ENCODE measurements at regions not wholly inside any gene's neighbourhood (a gene's known extent, or its start where the extent isn't known, plus 50 kb on each side); places are given as distances from the start of the nearest gene placed in this dataset.
"Not testable (repeated sequence)": the region's sequence is repeated elsewhere in the genome, so short reads cannot be mapped to it uniquely, and the experiment has no call there.

GRCh38 chr1:221997012-221997411 lies 255.1 kb upstream of the DUSP10 start:
- not testable (repeated sequence) for TF ChIP-seq CTCF (IDR thresholded peaks at IDR 0.05 in 2 of 3, conservative IDR thresholded peaks at IDR 0.05 in 1 of 3; ENCODE audit: borderline replicate concordance in 1 of 3, insufficient read depth in 1 of 3, low read depth in 2 of 3, low read length in 2 of 3); POLR2A (IDR thresholded peaks at IDR 0.05; ENCODE audit: borderline replicate concordance, extremely low read depth, insufficient read depth, insufficient read length); TCF7L2 (IDR thresholded peaks at IDR 0.05; ENCODE audit: borderline replicate concordance, extremely low read depth, insufficient read depth, insufficient read length)

All from HCT116 (cell line).